H9 (cell line): ENCODE measurements at regions not wholly inside any gene's neighbourhood (a gene's known extent, or its start where the extent isn't known, plus 50 kb on each side); places are given as distances from the start of the nearest gene placed in this dataset.

Experiments
- DNase-seq: peaks from one replicate; pipeline ENCODE4 v3.0.0-alpha.2; 2017
- H2AFZ ChIP-seq: one replicate; pipeline ENCODE4 v1.6.1; 2013; ENCODE audit warnings: mild to moderate bottlenecking, low read length, control low read depth, moderate library complexity
- H2AK5ac ChIP-seq: 2 replicates; pipeline ENCODE4 v1.6.1; 2013; ENCODE audit warnings: low read length, control low read depth, mixed read lengths; ENCODE audit not compliant: insufficient read length
- H2BK120ac ChIP-seq: one replicate; pipeline ENCODE4 v1.6.1; 2013; ENCODE audit warnings: low read depth, mild to moderate bottlenecking, low read length, control low read depth, inconsistent platforms; ENCODE audit not compliant: poor library complexity, severe bottlenecking
- H2BK12ac ChIP-seq: 2 replicates; pipeline ENCODE4 v1.6.1; 2013; ENCODE audit warnings: low read length, control low read depth, mixed read lengths, low read depth; ENCODE audit not compliant: insufficient read length
- H2BK15ac ChIP-seq: 2 replicates; pipeline ENCODE4 v1.6.1; 2013; ENCODE audit warnings: low read depth, low read length, control low read depth
- H2BK20ac ChIP-seq: one replicate; pipeline ENCODE4 v1.6.1; 2013; ENCODE audit warnings: low read depth, mild to moderate bottlenecking, low read length, control low read depth, inconsistent platforms; ENCODE audit not compliant: poor library complexity, severe bottlenecking
- H2BK5ac ChIP-seq: 2 replicates; pipeline ENCODE4 v1.6.1; 2013; ENCODE audit warnings: low read length, control low read depth, mixed read lengths; ENCODE audit not compliant: insufficient read length
- H3K14ac ChIP-seq: 2 replicates; pipeline ENCODE4 v1.6.1; 2013; ENCODE audit warnings: low read length, control low read depth; ENCODE audit not compliant: insufficient read depth
- H3K18ac ChIP-seq: 2 replicates; pipeline ENCODE4 v1.6.1; 2013; ENCODE audit warnings: low read depth, mild to moderate bottlenecking, mixed read lengths, low read length, control low read depth; ENCODE audit not compliant: insufficient read length
- H3K23ac ChIP-seq: 2 replicates; pipeline ENCODE4 v1.6.1; 2013; ENCODE audit warnings: low read length, control low read depth, mixed read lengths, low read depth; ENCODE audit not compliant: insufficient read length
- H3K23me2 ChIP-seq: 2 replicates; pipeline ENCODE4 v1.6.1; 2013; ENCODE audit warnings: low read depth, mild to moderate bottlenecking, mixed read lengths, low read length, control low read depth; ENCODE audit not compliant: insufficient read length, poor library complexity, severe bottlenecking
- H3K27ac ChIP-seq: 2 replicates; pipeline ENCODE4 v1.5.1; 2013; ENCODE audit warnings: low read length, control low read depth, mixed read lengths, low read depth; ENCODE audit not compliant: insufficient read length
- H3K27me3 ChIP-seq: 2 replicates; pipeline ENCODE4 v1.6.1; 2013; ENCODE audit warnings: low read length, control low read depth, inconsistent platforms; ENCODE audit not compliant: insufficient read depth
- H3K4ac ChIP-seq: 2 replicates; pipeline ENCODE4 v1.6.1; 2013; ENCODE audit warnings: low read depth, mild to moderate bottlenecking, control low read depth, inconsistent platforms, low read length, moderate library complexity
- H3K4me1 ChIP-seq: 2 replicates; pipeline ENCODE4 v1.6.1; 2013; ENCODE audit warnings: low read length, control low read depth, inconsistent platforms; ENCODE audit not compliant: insufficient read depth
- H3K4me2 ChIP-seq: 2 replicates; pipeline ENCODE4 v1.6.1; 2013; ENCODE audit warnings: low read length, control low read depth, mixed read lengths; ENCODE audit not compliant: insufficient read length, insufficient read depth
- H3K56ac ChIP-seq: 2 replicates; pipeline ENCODE4 v1.6.1; 2013; ENCODE audit warnings: low read depth, mild to moderate bottlenecking, mixed read lengths, low read length, control low read depth; ENCODE audit not compliant: insufficient read length
- H3K79me1 ChIP-seq: 2 replicates; pipeline ENCODE4 v1.6.1; 2013; ENCODE audit warnings: low read depth, mild to moderate bottlenecking, moderate library complexity, low read length, control low read depth, inconsistent platforms; ENCODE audit not compliant: insufficient read depth, poor library complexity, severe bottlenecking
- H3K79me2 ChIP-seq: 2 replicates; pipeline ENCODE4 v1.6.1; 2013; ENCODE audit warnings: low read length, control low read depth, inconsistent platforms; ENCODE audit not compliant: insufficient read depth
- H3K9ac ChIP-seq: 2 replicates; pipeline ENCODE4 v1.6.1; 2013; ENCODE audit warnings: low read length, control low read depth, mixed read lengths; ENCODE audit not compliant: insufficient read length; ENCODE audit errors: extremely low read depth
- H3K9me3 ChIP-seq: one replicate; pipeline ENCODE4 v1.6.1; 2013; ENCODE audit warnings: low read depth, low read length, inconsistent platforms; ENCODE audit not compliant: control insufficient read depth
- H3T11ph ChIP-seq: one replicate; pipeline ENCODE4 v1.6.1; 2013; ENCODE audit warnings: mild to moderate bottlenecking, low read length, control low read depth, inconsistent platforms
- H4K20me1 ChIP-seq: one replicate; pipeline ENCODE4 v1.6.1; 2013; ENCODE audit not compliant: control insufficient read depth, insufficient read length, insufficient read depth
- H4K5ac ChIP-seq: 2 replicates; pipeline ENCODE4 v1.6.1; 2013; ENCODE audit warnings: low read depth, mild to moderate bottlenecking, mixed read lengths, low read length, control low read depth; ENCODE audit not compliant: insufficient read length
- H4K8ac ChIP-seq: replicated peaks from 2 replicates; pipeline ENCODE4 v1.6.1; 2013; ENCODE audit warnings: low read length, control low read depth, mixed read lengths, low read depth; ENCODE audit not compliant: insufficient read length
- H4K91ac ChIP-seq: 2 replicates; pipeline ENCODE4 v1.6.1; 2013; ENCODE audit warnings: low read depth, mild to moderate bottlenecking, moderate library complexity, mixed read lengths, low read length, control low read depth; ENCODE audit not compliant: insufficient read length
- H3K27ac Mint-ChIP-seq, 3 experiments: 2 replicates in 2 of 3; 3 replicates in 1 of 3; pipeline ENCODE4 v1.8.0; 2020 to 2021; ENCODE audit warnings: mixed read lengths in 3 of 3, mild to moderate bottlenecking in 1 of 3, moderate library complexity in 1 of 3
- H3K27me3 Mint-ChIP-seq: 2 replicates; pipeline ENCODE4 v1.8.0; 2021; ENCODE audit warnings: low read depth, mild to moderate bottlenecking, moderate library complexity, mixed read lengths
- H3K36me3 Mint-ChIP-seq, 3 experiments: 2 replicates in 2 of 3; 3 replicates in 1 of 3; pipeline ENCODE4 v1.8.0; 2020 to 2021; ENCODE audit warnings: low read depth in 3 of 3, mixed read lengths in 3 of 3; ENCODE audit not compliant: insufficient read depth in 1 of 3
- H3K4me1 Mint-ChIP-seq, 2 experiments: 2 replicates each; pipeline ENCODE4 v1.8.0; 2020; ENCODE audit warnings: mixed read lengths in 2 of 2
- H3K4me3 Mint-ChIP-seq, 2 experiments: 2 replicates in 1 of 2; 3 replicates in 1 of 2; pipeline ENCODE4 v1.8.0; 2020 to 2021; ENCODE audit warnings: mild to moderate bottlenecking in 2 of 2, mixed read lengths in 2 of 2, moderate library complexity in 1 of 2
- H3K9me3 Mint-ChIP-seq, 2 experiments: 2 replicates in 1 of 2; 3 replicates in 1 of 2; pipeline ENCODE4 v1.8.0; 2020; ENCODE audit warnings: mild to moderate bottlenecking in 2 of 2, mixed read lengths in 2 of 2, moderate library complexity in 1 of 2
- WGBS: extraction: QIAGEN DNeasy Blood & Tissue Kit; methylation state at CpG from one replicate; pipeline ENCODE4 v1.1.7; 2013; ENCODE audit warnings: missing lambda C conversion rate, low lambda C conversion rate, mixed read lengths; ENCODE audit not compliant: insufficient read length; ENCODE audit errors: extremely low coverage; 5-methylcytosine and 5-hydroxymethylcytosine counted together
- TF ChIP-seq, protein P1 (sequence below): fragments of 200-600 bp; sonication (generic); conservative IDR thresholded peaks from 3 replicates; pipeline ENCODE4 v1.8.0; 2021; ENCODE audit warnings: antibody characterized with exemption, mild to moderate bottlenecking

DNA sequence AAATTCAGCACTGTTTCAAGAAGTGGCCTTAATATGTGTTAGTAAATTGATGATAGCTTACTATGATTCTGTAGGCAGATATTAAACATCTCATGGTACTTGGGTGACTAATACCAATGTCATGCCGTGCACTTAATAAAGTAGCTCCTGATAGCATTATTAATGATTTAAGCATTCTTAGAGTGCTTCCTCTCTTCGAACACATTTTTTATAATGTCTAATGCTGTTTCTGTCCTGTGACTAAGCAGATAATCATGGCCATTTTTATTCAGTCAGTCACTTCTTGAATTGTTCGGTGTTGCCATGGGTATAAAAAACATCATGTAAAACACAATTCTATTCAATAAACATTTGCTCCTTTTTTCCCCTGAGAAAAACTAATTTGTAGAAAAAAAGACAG lies 804.6 kb upstream of the ADGRL4 start:
- Histone ChIP-seq H2BK5ac (no peak overlapping the region), H3K23ac (no peak overlapping the region), H3K79me1 (no peaks in the 10 kb centered on the region), H3K4me1 (no peaks in the 10 kb centered on the region), H3K56ac (no peak overlapping the region), H2BK12ac (no peak overlapping the region), H2BK20ac (no peak overlapping the region), H3K9ac (no peak overlapping the region), H3T11ph (no peak overlapping the region), H2AFZ (no peak overlapping the region), H3K18ac (no peak overlapping the region), H3K79me2 (no peaks in the 10 kb centered on the region), H2AK5ac (no peak overlapping the region), H4K20me1 (no peaks in the 10 kb centered on the region), H3K23me2 (no peaks in the 10 kb centered on the region), H4K8ac (no peak overlapping the region), H3K4me2 (no peak overlapping the region), H2BK120ac (no peak overlapping the region), H3K4ac (no peak overlapping the region), H3K27ac (no peak overlapping the region), H3K14ac (no peak overlapping the region), H3K27me3 (no peaks in the 10 kb centered on the region), H4K91ac (no peak overlapping the region), H2BK15ac (no peak overlapping the region), H3K9me3 (no peaks in the 10 kb centered on the region), H4K5ac (no peak overlapping the region)
- Mint-ChIP-seq H3K36me3 (no peaks in the 10 kb centered on the region), H3K9me3 (no peaks in the 10 kb centered on the region), H3K27ac (no peak overlapping the region), H3K4me3 (no peak overlapping the region), H3K4me1 (no peaks in the 10 kb centered on the region), H3K27me3 (no peaks in the 10 kb centered on the region)
- whole genome bisulfite sequencing, result no CpG with 5 or more reads among the region's 3 CpGs
- DNase-seq, result no peak
- TF ChIP-seq, protein P1, sequence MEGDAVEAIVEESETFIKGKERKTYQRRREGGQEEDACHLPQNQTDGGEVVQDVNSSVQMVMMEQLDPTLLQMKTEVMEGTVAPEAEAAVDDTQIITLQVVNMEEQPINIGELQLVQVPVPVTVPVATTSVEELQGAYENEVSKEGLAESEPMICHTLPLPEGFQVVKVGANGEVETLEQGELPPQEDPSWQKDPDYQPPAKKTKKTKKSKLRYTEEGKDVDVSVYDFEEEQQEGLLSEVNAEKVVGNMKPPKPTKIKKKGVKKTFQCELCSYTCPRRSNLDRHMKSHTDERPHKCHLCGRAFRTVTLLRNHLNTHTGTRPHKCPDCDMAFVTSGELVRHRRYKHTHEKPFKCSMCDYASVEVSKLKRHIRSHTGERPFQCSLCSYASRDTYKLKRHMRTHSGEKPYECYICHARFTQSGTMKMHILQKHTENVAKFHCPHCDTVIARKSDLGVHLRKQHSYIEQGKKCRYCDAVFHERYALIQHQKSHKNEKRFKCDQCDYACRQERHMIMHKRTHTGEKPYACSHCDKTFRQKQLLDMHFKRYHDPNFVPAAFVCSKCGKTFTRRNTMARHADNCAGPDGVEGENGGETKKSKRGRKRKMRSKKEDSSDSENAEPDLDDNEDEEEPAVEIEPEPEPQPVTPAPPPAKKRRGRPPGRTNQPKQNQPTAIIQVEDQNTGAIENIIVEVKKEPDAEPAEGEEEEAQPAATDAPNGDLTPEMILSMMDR, result no peak
